H9 (cell line): ENCODE measurements at regions not wholly inside any gene's neighbourhood (a gene's known extent, or its start where the extent isn't known, plus 50 kb on each side); places are given as distances from the start of the nearest gene placed in this dataset.

Experiments used
- DNase-seq: peaks from one replicate; pipeline ENCODE4 v3.0.0-alpha.2; 2017
- H2AFZ ChIP-seq: one replicate; pipeline ENCODE4 v1.6.1; 2013; ENCODE audit warnings: mild to moderate bottlenecking, low read length, control low read depth, moderate library complexity
- H2AK5ac ChIP-seq: 2 replicates; pipeline ENCODE4 v1.6.1; 2013; ENCODE audit warnings: low read length, control low read depth, mixed read lengths; ENCODE audit not compliant: insufficient read length
- H2BK120ac ChIP-seq: one replicate; pipeline ENCODE4 v1.6.1; 2013; ENCODE audit warnings: low read depth, mild to moderate bottlenecking, low read length, control low read depth, inconsistent platforms; ENCODE audit not compliant: poor library complexity, severe bottlenecking
- H2BK12ac ChIP-seq: 2 replicates; pipeline ENCODE4 v1.6.1; 2013; ENCODE audit warnings: low read length, control low read depth, mixed read lengths, low read depth; ENCODE audit not compliant: insufficient read length
- H2BK15ac ChIP-seq: 2 replicates; pipeline ENCODE4 v1.6.1; 2013; ENCODE audit warnings: low read depth, low read length, control low read depth
- H2BK20ac ChIP-seq: one replicate; pipeline ENCODE4 v1.6.1; 2013; ENCODE audit warnings: low read depth, mild to moderate bottlenecking, low read length, control low read depth, inconsistent platforms; ENCODE audit not compliant: poor library complexity, severe bottlenecking
- H2BK5ac ChIP-seq: 2 replicates; pipeline ENCODE4 v1.6.1; 2013; ENCODE audit warnings: low read length, control low read depth, mixed read lengths; ENCODE audit not compliant: insufficient read length
- H3K14ac ChIP-seq: 2 replicates; pipeline ENCODE4 v1.6.1; 2013; ENCODE audit warnings: low read length, control low read depth; ENCODE audit not compliant: insufficient read depth
- H3K18ac ChIP-seq: 2 replicates; pipeline ENCODE4 v1.6.1; 2013; ENCODE audit warnings: low read depth, mild to moderate bottlenecking, mixed read lengths, low read length, control low read depth; ENCODE audit not compliant: insufficient read length
- H3K23ac ChIP-seq: 2 replicates; pipeline ENCODE4 v1.6.1; 2013; ENCODE audit warnings: low read length, control low read depth, mixed read lengths, low read depth; ENCODE audit not compliant: insufficient read length
- H3K23me2 ChIP-seq: 2 replicates; pipeline ENCODE4 v1.6.1; 2013; ENCODE audit warnings: low read depth, mild to moderate bottlenecking, mixed read lengths, low read length, control low read depth; ENCODE audit not compliant: insufficient read length, poor library complexity, severe bottlenecking
- H3K27ac ChIP-seq: 2 replicates; pipeline ENCODE4 v1.5.1; 2013; ENCODE audit warnings: low read length, control low read depth, mixed read lengths, low read depth; ENCODE audit not compliant: insufficient read length
- H3K27me3 ChIP-seq: 2 replicates; pipeline ENCODE4 v1.6.1; 2013; ENCODE audit warnings: low read length, control low read depth, inconsistent platforms; ENCODE audit not compliant: insufficient read depth
- H3K4ac ChIP-seq: 2 replicates; pipeline ENCODE4 v1.6.1; 2013; ENCODE audit warnings: low read depth, mild to moderate bottlenecking, control low read depth, inconsistent platforms, low read length, moderate library complexity
- H3K4me1 ChIP-seq: 2 replicates; pipeline ENCODE4 v1.6.1; 2013; ENCODE audit warnings: low read length, control low read depth, inconsistent platforms; ENCODE audit not compliant: insufficient read depth
- H3K4me2 ChIP-seq: 2 replicates; pipeline ENCODE4 v1.6.1; 2013; ENCODE audit warnings: low read length, control low read depth, mixed read lengths; ENCODE audit not compliant: insufficient read length, insufficient read depth
- H3K56ac ChIP-seq: 2 replicates; pipeline ENCODE4 v1.6.1; 2013; ENCODE audit warnings: low read depth, mild to moderate bottlenecking, mixed read lengths, low read length, control low read depth; ENCODE audit not compliant: insufficient read length
- H3K79me1 ChIP-seq: 2 replicates; pipeline ENCODE4 v1.6.1; 2013; ENCODE audit warnings: low read depth, mild to moderate bottlenecking, moderate library complexity, low read length, control low read depth, inconsistent platforms; ENCODE audit not compliant: insufficient read depth, poor library complexity, severe bottlenecking
- H3K79me2 ChIP-seq: 2 replicates; pipeline ENCODE4 v1.6.1; 2013; ENCODE audit warnings: low read length, control low read depth, inconsistent platforms; ENCODE audit not compliant: insufficient read depth
- H3K9ac ChIP-seq: 2 replicates; pipeline ENCODE4 v1.6.1; 2013; ENCODE audit warnings: low read length, control low read depth, mixed read lengths; ENCODE audit not compliant: insufficient read length; ENCODE audit errors: extremely low read depth
- H3K9me3 ChIP-seq: one replicate; pipeline ENCODE4 v1.6.1; 2013; ENCODE audit warnings: low read depth, low read length, inconsistent platforms; ENCODE audit not compliant: control insufficient read depth
- H3T11ph ChIP-seq: one replicate; pipeline ENCODE4 v1.6.1; 2013; ENCODE audit warnings: mild to moderate bottlenecking, low read length, control low read depth, inconsistent platforms
- H4K20me1 ChIP-seq: one replicate; pipeline ENCODE4 v1.6.1; 2013; ENCODE audit not compliant: control insufficient read depth, insufficient read length, insufficient read depth
- H4K5ac ChIP-seq: 2 replicates; pipeline ENCODE4 v1.6.1; 2013; ENCODE audit warnings: low read depth, mild to moderate bottlenecking, mixed read lengths, low read length, control low read depth; ENCODE audit not compliant: insufficient read length
- H4K8ac ChIP-seq: replicated peaks from 2 replicates; pipeline ENCODE4 v1.6.1; 2013; ENCODE audit warnings: low read length, control low read depth, mixed read lengths, low read depth; ENCODE audit not compliant: insufficient read length
- H4K91ac ChIP-seq: 2 replicates; pipeline ENCODE4 v1.6.1; 2013; ENCODE audit warnings: low read depth, mild to moderate bottlenecking, moderate library complexity, mixed read lengths, low read length, control low read depth; ENCODE audit not compliant: insufficient read length
- H3K27ac Mint-ChIP-seq, 3 experiments: 2 replicates in 2 of 3; 3 replicates in 1 of 3; pipeline ENCODE4 v1.8.0; 2020 to 2021; ENCODE audit warnings: mixed read lengths in 3 of 3, mild to moderate bottlenecking in 1 of 3, moderate library complexity in 1 of 3
- H3K27me3 Mint-ChIP-seq: 2 replicates; pipeline ENCODE4 v1.8.0; 2021; ENCODE audit warnings: low read depth, mild to moderate bottlenecking, moderate library complexity, mixed read lengths
- H3K36me3 Mint-ChIP-seq, 3 experiments: 2 replicates in 2 of 3; 3 replicates in 1 of 3; pipeline ENCODE4 v1.8.0; 2020 to 2021; ENCODE audit warnings: low read depth in 3 of 3, mixed read lengths in 3 of 3; ENCODE audit not compliant: insufficient read depth in 1 of 3
- H3K4me1 Mint-ChIP-seq, 2 experiments: 2 replicates each; pipeline ENCODE4 v1.8.0; 2020; ENCODE audit warnings: mixed read lengths in 2 of 2
- H3K4me3 Mint-ChIP-seq, 2 experiments: 2 replicates in 1 of 2; 3 replicates in 1 of 2; pipeline ENCODE4 v1.8.0; 2020 to 2021; ENCODE audit warnings: mild to moderate bottlenecking in 2 of 2, mixed read lengths in 2 of 2, moderate library complexity in 1 of 2
- H3K9me3 Mint-ChIP-seq, 2 experiments: 2 replicates in 1 of 2; 3 replicates in 1 of 2; pipeline ENCODE4 v1.8.0; 2020; ENCODE audit warnings: mild to moderate bottlenecking in 2 of 2, mixed read lengths in 2 of 2, moderate library complexity in 1 of 2
- CTCF ChIP-seq: fragments of 200-600 bp; sonication (generic); conservative IDR thresholded peaks from 3 replicates; pipeline ENCODE4 v1.8.0; 2021; ENCODE audit warnings: antibody characterized with exemption, mild to moderate bottlenecking
- WGBS: extraction: QIAGEN DNeasy Blood & Tissue Kit; methylation state at CpG from one replicate; pipeline ENCODE4 v1.1.7; 2013; ENCODE audit warnings: missing lambda C conversion rate, low lambda C conversion rate, mixed read lengths; ENCODE audit not compliant: insufficient read length; ENCODE audit errors: extremely low coverage; 5-methylcytosine and 5-hydroxymethylcytosine counted together

GRCh38 chr2:2740238-2740775 lies 409.2 kb upstream of the MYT1L start:
- H3K4ac ChIP-seq = no peak overlapping the region
- no peak overlapping the region for H3K27ac ChIP-seq
- H4K5ac ChIP-seq = no peak overlapping the region
- H2BK12ac ChIP-seq = no peak overlapping the region
- no peak overlapping the region for H3K27ac Mint-ChIP-seq
- no peak for DNase-seq
- no CpG with 5 or more reads among the region's 1 CpG for WGBS
- H3K56ac ChIP-seq = no peak overlapping the region
- H2AFZ ChIP-seq = no peak overlapping the region
- no peak overlapping the region for H2BK5ac ChIP-seq
- no peak overlapping the region for H3T11ph ChIP-seq
- no peaks in the 10 kb centered on the region for H3K4me1 ChIP-seq
- no peak overlapping the region for H2AK5ac ChIP-seq
- peaks cover 3 to 5% of the 10 kb centered on the region in 2 experiments; a peak in 2 of 4 replicates for H3K4me1 Mint-ChIP-seq
- no peaks in the 10 kb centered on the region for H3K9me3 ChIP-seq
- no peaks in the 10 kb centered on the region for H3K27me3 ChIP-seq
- no peak overlapping the region for H3K4me2 ChIP-seq
- H3K9ac ChIP-seq = no peak overlapping the region
- H3K23ac ChIP-seq = no peak overlapping the region
- H3K27me3 Mint-ChIP-seq = peaks cover 8% of the 10 kb centered on the region
- no peak overlapping the region for H2BK120ac ChIP-seq
- H4K8ac ChIP-seq = no peak overlapping the region
- no peak overlapping the region for H3K14ac ChIP-seq
- H4K91ac ChIP-seq = no peak overlapping the region
- H2BK20ac ChIP-seq = no peak overlapping the region
- H3K9me3 Mint-ChIP-seq = peaks cover 2 to 7% of the 10 kb centered on the region in 2 experiments; a peak in 4 of 5 replicates
- no peak overlapping the region for H2BK15ac ChIP-seq
- H3K36me3 Mint-ChIP-seq = peaks cover 0 to 6% (median 0%) of the 10 kb centered on the region in 3 experiments; a peak in 1 of 7 replicates
- no peaks in the 10 kb centered on the region for H3K23me2 ChIP-seq
- no peaks in the 10 kb centered on the region for H3K79me1 ChIP-seq
- no peaks in the 10 kb centered on the region for H3K79me2 ChIP-seq
- H3K4me3 Mint-ChIP-seq = no peak overlapping the region
- no peak overlapping the region for H3K18ac ChIP-seq
- TF ChIP-seq CTCF = no peak
- H4K20me1 ChIP-seq = no peaks in the 10 kb centered on the region
